ENCODE measurements at regions not wholly inside any gene's neighbourhood (a gene's known extent, or its start where the extent isn't known, plus 50 kb on each side); places are given as distances from the start of the nearest gene placed in this dataset.
"Not testable (repeated sequence)": the region's sequence is repeated elsewhere in the genome, so short reads cannot be mapped to it uniquely, and the experiment has no call there.

DNA sequence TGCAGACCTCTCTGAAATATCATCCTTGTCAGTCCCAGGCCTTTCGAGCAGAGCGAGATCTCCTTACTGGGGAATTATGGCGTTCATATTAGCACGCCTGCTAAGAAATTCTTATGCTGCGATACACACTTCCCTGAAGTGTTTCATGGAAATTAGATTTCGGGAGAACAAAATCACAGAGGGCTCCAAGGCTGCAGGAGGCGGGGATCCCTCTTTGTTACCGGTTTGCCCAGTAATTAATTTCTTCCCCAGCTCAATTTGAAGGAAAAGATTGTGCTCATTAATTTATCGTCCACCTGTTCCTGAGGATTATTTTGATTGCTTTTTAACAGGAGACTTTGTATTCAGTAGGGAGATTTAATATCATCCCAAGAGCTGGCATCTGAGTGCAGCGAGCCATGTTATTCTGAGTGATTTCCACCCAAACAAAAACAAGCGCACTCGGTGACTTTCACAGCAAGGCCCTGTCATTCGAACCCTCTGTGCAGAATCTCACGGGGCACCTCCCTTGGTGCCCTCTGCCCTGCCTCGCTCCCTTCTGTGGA, 202.3 kb upstream of the GALNT2 start:
- no peak for DNase-seq (ENCODE audit: low read depth, low spot score)
- in situ Hi-C loops (cut with HindIII; ENCODE audit: low pct_unique_long_range_greater_than_20kb, low sequenced_read_pairs) = no loop called here

GRCh38 chr1:229865321-229865720, 201.7 kb upstream of the GALNT2 start:
- in situ Hi-C loops (cut with HindIII; ENCODE audit: low pct_unique_long_range_greater_than_20kb, low sequenced_read_pairs); DNase-seq (ENCODE audit: low read depth, low spot score): not testable (repeated sequence)

GRCh38 chr1:229867726-229868125, 199.3 kb upstream of the GALNT2 start:
- DNase-seq (ENCODE audit: low read depth, low spot score) = no peak
- in situ Hi-C loops (cut with HindIII; ENCODE audit: low pct_unique_long_range_greater_than_20kb, low sequenced_read_pairs) = no loop called here

DNA sequence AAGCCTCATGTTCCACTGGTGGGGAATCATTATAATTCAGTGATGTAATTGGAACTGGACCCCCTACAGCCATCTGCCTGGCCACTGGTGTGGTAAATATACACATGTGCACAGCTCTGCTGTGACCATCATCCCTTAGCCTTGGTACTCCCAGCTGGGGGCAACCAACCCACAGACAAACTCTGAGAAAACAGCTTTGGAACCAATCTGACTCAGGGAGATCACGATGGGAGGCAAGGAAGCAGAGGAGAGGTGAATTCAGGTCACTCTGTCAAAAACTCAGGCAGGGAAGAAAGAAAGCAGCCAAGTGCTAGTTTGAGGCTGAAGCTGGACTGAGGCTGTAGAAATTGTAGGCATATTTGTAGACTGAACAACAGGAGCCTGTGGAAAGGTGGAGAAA, 197.8 kb upstream of the GALNT2 start:
- in situ Hi-C loops (cut with HindIII; ENCODE audit: low pct_unique_long_range_greater_than_20kb, low sequenced_read_pairs) = no loop called here
- DNase-seq (ENCODE audit: low read depth, low spot score) = no peak

DNA sequence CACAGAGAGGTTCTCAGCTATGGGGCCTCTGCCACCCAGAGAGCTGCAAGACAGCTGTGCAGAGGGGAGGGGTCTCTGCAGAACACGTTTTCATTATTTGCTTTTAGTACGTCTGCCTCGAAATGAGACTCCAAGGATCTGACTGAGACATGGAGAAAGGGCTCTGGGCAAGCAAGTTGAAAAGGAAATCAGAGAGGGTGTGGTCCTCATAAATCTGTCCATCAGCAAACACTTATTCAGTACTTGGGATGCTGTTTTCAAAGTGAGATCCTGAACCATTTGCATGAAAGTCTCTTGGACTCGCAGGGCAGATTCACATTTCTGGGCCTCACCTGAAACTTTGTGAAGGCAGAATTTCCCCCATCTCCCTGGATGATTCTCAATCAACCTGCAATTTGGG, 197.4 kb upstream of the GALNT2 start:
- DNase-seq (ENCODE audit: low read depth, low spot score) = no peak
- in situ Hi-C loops (cut with HindIII; ENCODE audit: low pct_unique_long_range_greater_than_20kb, low sequenced_read_pairs) = no loop called here

- no peak for DNase-seq (ENCODE audit: low read depth, low spot score)
- in situ Hi-C loops (cut with HindIII; ENCODE audit: low pct_unique_long_range_greater_than_20kb, low sequenced_read_pairs) = no loop called here
Measured at GRCh38 chr1:229870381-229870780, 196.7 kb upstream of the GALNT2 start.

- in situ Hi-C loops (cut with HindIII; ENCODE audit: low pct_unique_long_range_greater_than_20kb, low sequenced_read_pairs) = no loop called here
- DNase-seq (ENCODE audit: low read depth, low spot score) = no peak
Measured at GRCh38 chr1:229871078-229871676, 195.9 kb upstream of the GALNT2 start.

DNA sequence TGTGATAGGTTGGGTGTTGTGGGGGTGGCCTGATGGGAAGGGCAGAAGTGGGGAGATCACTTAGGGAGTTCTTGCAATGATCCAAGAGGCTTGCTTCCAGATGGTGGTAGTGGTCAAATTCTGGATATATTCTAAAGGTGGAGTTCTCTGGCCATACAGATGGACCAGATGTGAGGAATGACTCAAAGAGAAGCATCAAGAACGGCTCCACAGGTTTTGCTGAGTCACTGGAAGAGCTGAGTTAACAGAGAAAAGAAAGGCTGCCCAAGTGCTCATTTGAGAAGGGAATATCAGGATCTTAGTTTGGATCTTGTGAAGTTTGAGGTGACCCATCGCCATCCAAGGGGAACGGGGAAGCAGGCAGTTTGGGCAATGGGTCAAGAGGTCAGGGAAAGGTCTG, 192.9 kb upstream of the GALNT2 start:
- in situ Hi-C loops (cut with HindIII; ENCODE audit: low pct_unique_long_range_greater_than_20kb, low sequenced_read_pairs) = no loop called here
- DNase-seq (ENCODE audit: low read depth, low spot score) = no peak

DNA sequence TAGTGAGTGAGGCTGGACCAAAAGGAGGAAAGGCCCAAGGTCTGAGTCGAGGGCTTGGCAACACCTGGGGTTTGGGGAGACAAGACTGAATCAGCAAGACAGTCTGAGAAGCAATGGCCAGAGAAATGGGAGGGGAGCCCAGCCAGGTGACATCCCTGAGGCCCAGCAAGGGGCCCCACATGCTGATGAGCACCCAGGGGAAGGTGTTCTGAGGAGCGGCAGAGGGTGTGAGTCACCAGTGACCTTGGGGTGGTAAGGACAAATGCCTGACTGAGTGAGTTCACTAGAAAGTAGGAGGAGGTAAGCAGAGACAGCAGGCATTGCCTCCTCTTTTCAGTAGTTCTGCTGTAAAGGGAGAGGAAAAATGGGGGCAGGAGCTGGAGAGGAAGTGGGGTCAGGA, 192.4 kb upstream of the GALNT2 start:
- no peak for DNase-seq (ENCODE audit: low read depth, low spot score)
- in situ Hi-C loops (cut with HindIII; ENCODE audit: low pct_unique_long_range_greater_than_20kb, low sequenced_read_pairs) = no loop called here

- in situ Hi-C loops (cut with HindIII; ENCODE audit: low pct_unique_long_range_greater_than_20kb, low sequenced_read_pairs) = no loop called here
- DNase-seq (ENCODE audit: low read depth, low spot score) = no peak
Measured at GRCh38 chr1:229875086-229875485, 192.0 kb upstream of the GALNT2 start.

DNA sequence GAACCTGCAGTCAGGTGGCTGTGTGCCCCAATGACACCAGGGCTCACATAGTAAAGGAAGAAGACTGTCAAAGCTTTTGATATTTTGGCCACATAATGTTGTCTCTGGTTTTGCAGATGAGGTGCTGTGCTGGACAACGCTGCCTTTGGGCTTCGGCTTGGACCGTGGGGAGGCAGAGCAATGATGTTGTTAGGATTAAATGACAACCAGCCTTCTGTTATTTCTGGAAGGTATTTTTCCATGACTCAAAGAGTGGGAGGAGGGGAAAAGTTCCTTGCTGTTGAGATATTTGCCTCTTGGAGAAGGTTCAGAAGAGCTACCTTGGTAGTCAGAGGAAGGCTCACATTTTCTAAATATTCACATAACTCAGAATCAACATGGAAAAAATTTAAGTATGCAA, 187.3 kb upstream of the GALNT2 start:
- DNase-seq (ENCODE audit: low read depth, low spot score) = no peak

DNA sequence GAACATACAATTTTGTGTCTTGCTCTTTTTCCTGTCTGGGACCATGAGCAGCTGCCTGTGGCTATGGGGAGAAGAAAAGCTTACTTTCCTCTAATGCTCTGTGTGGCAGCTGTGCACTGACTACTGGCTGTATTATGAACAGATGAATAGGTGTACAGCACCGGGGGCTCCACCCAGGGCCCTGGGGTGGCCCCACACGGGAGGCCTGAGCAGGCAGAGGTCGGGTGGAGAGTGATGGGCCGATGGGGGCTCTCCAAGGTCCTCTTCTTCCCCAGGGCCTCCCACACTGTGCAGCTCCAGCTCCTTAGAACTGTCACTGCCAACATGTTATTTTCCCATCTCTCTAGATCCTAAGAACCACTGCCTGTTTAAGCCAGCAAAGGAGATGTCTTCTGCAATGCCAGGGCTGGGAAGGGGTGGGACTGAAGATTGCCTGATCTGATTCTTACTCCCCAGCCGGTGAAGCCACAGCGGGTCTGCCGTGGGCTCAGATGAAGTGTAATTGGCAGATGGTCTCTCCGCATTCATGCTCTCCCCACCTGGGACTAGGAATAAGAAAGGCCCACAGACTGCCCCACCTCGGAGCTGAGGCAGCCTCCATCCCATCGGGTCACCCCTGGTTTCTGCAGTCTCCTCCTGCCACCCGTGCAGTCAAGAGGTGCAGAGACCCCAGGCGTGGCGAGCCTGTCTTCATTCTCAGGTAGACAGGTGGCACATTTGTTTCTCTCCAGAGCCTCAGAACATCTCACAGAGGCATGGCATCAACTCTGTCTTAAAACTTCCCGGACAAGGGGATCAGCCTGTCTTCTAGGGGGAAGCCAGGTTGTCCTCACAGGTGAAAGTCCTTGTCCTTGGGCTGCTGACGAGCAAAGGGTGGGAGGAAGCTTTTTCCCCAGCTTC, 186.5 kb upstream of the GALNT2 start:
- in situ Hi-C loops (cut with HindIII; ENCODE audit: low pct_unique_long_range_greater_than_20kb, low sequenced_read_pairs) = no loop called here
- DNase-seq (ENCODE audit: low read depth, low spot score) = no peak

More for the DNA sequence above, 187.3 kb upstream of the GALNT2 start:
- in situ Hi-C loops (cut with HindIII; ENCODE audit: low pct_unique_long_range_greater_than_20kb, low sequenced_read_pairs) = no loop called here

- no peak for DNase-seq (ENCODE audit: low read depth, low spot score)
- in situ Hi-C loops (cut with HindIII; ENCODE audit: low pct_unique_long_range_greater_than_20kb, low sequenced_read_pairs) = no loop called here
Measured at GRCh38 chr1:229882621-229883020, 184.4 kb upstream of the GALNT2 start.

GRCh38 chr1:229883504-229884200, 183.4 kb upstream of the GALNT2 start:
- in situ Hi-C loops (cut with HindIII; ENCODE audit: low pct_unique_long_range_greater_than_20kb, low sequenced_read_pairs) = no loop called here
- DNase-seq (ENCODE audit: low read depth, low spot score) = no peak

DNA sequence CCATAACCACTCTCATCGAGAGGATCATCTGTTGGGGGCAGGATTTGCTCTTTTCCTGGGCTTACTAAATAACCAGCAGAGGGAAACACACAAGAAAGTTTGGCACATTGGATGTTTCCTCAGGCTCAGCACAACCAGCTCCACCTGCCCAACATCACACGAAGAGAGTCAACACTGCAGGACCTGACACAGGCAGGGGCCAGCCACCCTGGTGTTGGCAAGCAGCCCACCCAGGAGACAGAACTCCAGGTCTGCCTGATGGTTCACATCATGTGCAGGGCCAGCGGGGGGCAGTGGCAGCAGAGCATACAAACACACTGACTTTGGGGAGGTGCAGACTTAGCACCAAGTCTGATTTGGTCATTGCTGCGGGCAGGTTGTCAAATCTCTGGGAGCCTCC, 182.3 kb upstream of the GALNT2 start:
- DNase-seq (ENCODE audit: low read depth, low spot score) = peak; percentile 8
- in situ Hi-C loops (cut with HindIII; ENCODE audit: low pct_unique_long_range_greater_than_20kb, low sequenced_read_pairs) = no loop called here

GRCh38 chr1:229885568-229886495, 181.2 kb upstream of the GALNT2 start:
- in situ Hi-C loops (cut with HindIII; ENCODE audit: low pct_unique_long_range_greater_than_20kb, low sequenced_read_pairs) = no loop called here
- no peak for DNase-seq (ENCODE audit: low read depth, low spot score)

DNA sequence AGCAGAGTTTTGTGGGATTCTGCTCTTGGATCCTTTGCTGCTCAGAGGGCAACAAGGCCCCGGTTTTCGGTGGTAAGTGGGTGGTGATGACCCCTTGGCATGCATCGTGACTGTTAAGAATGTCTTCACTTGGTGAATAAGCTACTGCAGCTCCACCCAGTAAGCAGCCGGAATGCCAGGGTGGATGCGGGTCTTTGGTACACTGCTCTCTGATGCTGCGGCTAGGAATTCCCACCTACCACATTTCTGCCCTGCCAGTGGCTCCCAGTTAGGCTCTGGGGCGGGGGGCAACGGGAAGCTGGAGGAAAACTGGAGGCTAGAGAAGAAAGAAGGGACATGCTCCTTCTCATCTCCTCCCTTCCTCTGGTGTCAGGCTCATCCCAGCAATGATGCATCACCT, 180.4 kb upstream of the GALNT2 start:
- DNase-seq (ENCODE audit: low read depth, low spot score) = no peak
- in situ Hi-C loops (cut with HindIII; ENCODE audit: low pct_unique_long_range_greater_than_20kb, low sequenced_read_pairs) = no loop called here
